IMR-90 (cell line): ENCODE measurements at regions not wholly inside any gene's neighbourhood (a gene's known extent, or its start where the extent isn't known, plus 50 kb on each side); places are given as distances from the start of the nearest gene placed in this dataset.

Experiments
- BHLHE40 ChIP-seq: fragments of 150-350 bp; IDR thresholded peaks from 2 replicates; pipeline ENCODE4 v1.6.1; 2016; ENCODE audit warnings: mild to moderate bottlenecking, low read depth, low read length
- CEBPB ChIP-seq: IDR thresholded peaks from 2 replicates; pipeline ENCODE4 v1.6.1; 2012; ENCODE audit warnings: low read depth, low read length, improper control_type of control experiment
- CHD1 ChIP-seq: IDR thresholded peaks from 2 replicates; pipeline ENCODE4 v1.6.1; 2012; ENCODE audit warnings: low read depth, low read length, improper control_type of control experiment
- CTCF ChIP-seq: conservative IDR thresholded peaks from 2 replicates; pipeline ENCODE4 v1.5.1; 2012; ENCODE audit warnings: mild to moderate bottlenecking, low read depth, low read length, improper control_type of control experiment
- FOS ChIP-seq: fragments of 150-350 bp; IDR thresholded peaks from 2 replicates; pipeline ENCODE4 v1.6.1; 2016; ENCODE audit warnings: low read depth, low read length
- MAFK ChIP-seq: IDR thresholded peaks from 2 replicates; pipeline ENCODE4 v1.6.1; 2012; ENCODE audit warnings: low read depth, low read length, improper control_type of control experiment
- MAZ ChIP-seq: IDR thresholded peaks from 2 replicates; pipeline ENCODE4 v1.6.1; 2012; ENCODE audit warnings: low read depth, mild to moderate bottlenecking, low read length, improper control_type of control experiment, moderate library complexity, borderline replicate concordance
- NFE2L2 ChIP-seq: fragments of 150-350 bp; IDR thresholded peaks from 2 replicates; pipeline ENCODE4 v1.6.1; 2016; ENCODE audit warnings: low read depth, mild to moderate bottlenecking, low read length
- POLR2A ChIP-seq: IDR thresholded peaks from 2 replicates; pipeline ENCODE4 v1.6.1; 2012; ENCODE audit warnings: mild to moderate bottlenecking, low read depth, low read length
- RAD21 ChIP-seq: IDR thresholded peaks from 2 replicates; pipeline ENCODE4 v1.6.1; 2012; ENCODE audit warnings: low read length, improper control_type of control experiment
- RCOR1 ChIP-seq: IDR thresholded peaks from 2 replicates; pipeline ENCODE4 v1.6.1; 2012; ENCODE audit warnings: mild to moderate bottlenecking, low read length, improper control_type of control experiment; ENCODE audit not compliant: insufficient replicate concordance
- RFX5 ChIP-seq: IDR thresholded peaks from 2 replicates; pipeline ENCODE4 v1.8.0; 2012; ENCODE audit warnings: low read depth, mild to moderate bottlenecking, low read length, moderate library complexity
- USF2 ChIP-seq: fragments of 150-350 bp; IDR thresholded peaks from 2 replicates; pipeline ENCODE4 v1.6.1; 2017; ENCODE audit warnings: mild to moderate bottlenecking, antibody characterized with exemption, low read length, low read depth
- TF ChIP-seq, protein P1 (sequence below): fragments of 150-350 bp; IDR thresholded peaks from 2 replicates; pipeline ENCODE4 v1.6.1; 2016; ENCODE audit warnings: low read depth, mild to moderate bottlenecking, low read length, moderate library complexity, borderline replicate concordance

DNA sequence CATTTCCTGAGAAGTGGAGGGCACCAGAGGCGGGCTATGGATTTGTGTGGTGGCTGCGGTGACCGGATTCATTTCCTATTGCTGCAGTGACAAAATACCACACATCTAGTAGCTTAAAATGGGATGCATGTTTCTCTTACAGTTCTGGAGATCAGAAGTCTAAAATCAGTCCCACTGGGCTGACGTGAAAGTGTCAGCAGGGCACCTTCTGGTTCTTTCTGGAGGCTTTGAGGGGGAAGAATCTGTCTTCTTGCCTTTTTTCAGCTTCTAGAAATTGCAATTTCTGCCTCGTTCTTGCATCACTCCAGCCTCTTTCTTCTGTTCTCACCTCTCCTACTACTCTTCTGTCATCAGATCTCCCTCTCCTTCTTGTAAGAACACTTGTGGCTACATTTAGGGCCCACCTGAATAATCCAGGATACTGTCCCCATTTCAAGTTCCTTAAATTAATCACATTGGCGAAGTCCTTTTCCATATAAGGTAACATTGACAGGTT is 111.2 kb downstream of the MARCHF4 start:
- TF ChIP-seq CTCF = no peak
- no peak for TF ChIP-seq POLR2A
- TF ChIP-seq RFX5 = no peak
- no peak for TF ChIP-seq BHLHE40
- TF ChIP-seq FOS = no peak
- no peak for TF ChIP-seq RCOR1
- TF ChIP-seq, protein P1, sequence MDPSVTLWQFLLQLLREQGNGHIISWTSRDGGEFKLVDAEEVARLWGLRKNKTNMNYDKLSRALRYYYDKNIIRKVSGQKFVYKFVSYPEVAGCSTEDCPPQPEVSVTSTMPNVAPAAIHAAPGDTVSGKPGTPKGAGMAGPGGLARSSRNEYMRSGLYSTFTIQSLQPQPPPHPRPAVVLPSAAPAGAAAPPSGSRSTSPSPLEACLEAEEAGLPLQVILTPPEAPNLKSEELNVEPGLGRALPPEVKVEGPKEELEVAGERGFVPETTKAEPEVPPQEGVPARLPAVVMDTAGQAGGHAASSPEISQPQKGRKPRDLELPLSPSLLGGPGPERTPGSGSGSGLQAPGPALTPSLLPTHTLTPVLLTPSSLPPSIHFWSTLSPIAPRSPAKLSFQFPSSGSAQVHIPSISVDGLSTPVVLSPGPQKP = no peak
- no peak for TF ChIP-seq RAD21
- TF ChIP-seq USF2 = no peak
- TF ChIP-seq MAZ = no peak
- no peak for TF ChIP-seq NFE2L2
- no peak for TF ChIP-seq MAFK
- TF ChIP-seq CEBPB = no peak
- TF ChIP-seq CHD1 = no peak
